Fibroblast of villous mesenchyme (primary cell): ENCODE measurements at regions not wholly inside any gene's neighbourhood (a gene's known extent, or its start where the extent isn't known, plus 50 kb on each side); places are given as distances from the start of the nearest gene placed in this dataset.
"Not testable (repeated sequence)": the region's sequence is repeated elsewhere in the genome, so short reads cannot be mapped to it uniquely, and the experiment has no call there.

ENCODE experiments used
- DNase-seq: peaks from one replicate; pipeline ENCODE4 v3.0.0-alpha.2; 2010; ENCODE audit warnings: low read depth
- H3K4me3 ChIP-seq: 2 replicates; pipeline ENCODE4 v1.5.1; 2011; ENCODE audit warnings: low read depth, mild to moderate bottlenecking, low read length
- CTCF ChIP-seq: IDR thresholded peaks from 2 replicates; pipeline ENCODE4 v1.5.1; 2012; ENCODE audit warnings: low read depth, mild to moderate bottlenecking, low read length; ENCODE audit not compliant: insufficient read depth

DNA sequence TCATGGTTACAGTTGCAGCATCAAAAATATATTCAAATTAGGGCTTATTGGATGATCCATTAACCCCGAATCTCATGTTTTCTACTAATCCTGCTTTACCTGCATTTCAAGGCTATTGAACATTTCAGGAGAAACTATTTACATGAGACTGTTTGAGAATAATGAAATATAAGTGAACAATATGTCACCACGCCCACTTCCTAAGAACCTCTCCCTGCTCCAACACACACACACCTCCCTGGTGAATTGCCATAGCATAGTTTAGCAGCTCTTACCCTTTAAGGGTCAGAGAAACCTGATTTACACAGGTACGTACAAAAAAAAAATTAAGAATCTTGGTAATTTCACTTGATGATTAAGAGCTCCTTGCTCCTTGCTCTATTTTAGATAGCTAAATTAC, 113.4 kb downstream of the ANXA5 start:
- no peak for DNase-seq
- H3K4me3 ChIP-seq, result no peak overlapping the region
- TF ChIP-seq CTCF, result no peak

GRCh38 chr4:121582296-121582695, 114.5 kb downstream of the ANXA5 start:
- no peak for DNase-seq
- no peak for TF ChIP-seq CTCF
- no peak overlapping the region for H3K4me3 ChIP-seq

DNA sequence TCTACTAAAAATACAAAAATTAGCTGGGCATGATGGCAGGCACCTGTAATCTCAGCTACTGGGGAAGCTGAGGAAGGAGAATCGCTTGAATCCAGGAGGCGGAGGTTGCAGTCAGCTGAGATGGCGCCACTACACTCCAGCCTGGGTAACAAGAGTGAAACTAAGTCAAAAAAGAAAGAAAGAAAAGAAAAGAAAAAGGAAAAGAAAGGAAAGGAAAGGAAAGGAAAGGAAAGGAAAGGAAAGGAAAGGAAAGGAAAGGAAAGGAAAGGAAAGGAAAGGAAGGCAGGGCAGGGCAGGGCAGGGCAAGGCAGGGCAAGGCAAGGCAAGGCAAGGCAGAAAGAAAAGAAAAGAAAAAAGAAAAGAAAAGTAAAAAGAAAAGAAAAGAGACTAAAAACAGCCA, 121.4 kb downstream of the ANXA5 start:
- not testable (repeated sequence) for DNase-seq

GRCh38 chr4:121574618-121575017, 122.2 kb downstream of the ANXA5 start:
- DNase-seq, result no peak
- no peak for TF ChIP-seq CTCF
- H3K4me3 ChIP-seq, result no peak overlapping the region

More for the DNA sequence above, 121.4 kb downstream of the ANXA5 start:
- H3K4me3 ChIP-seq, result not testable (repeated sequence)

DNA sequence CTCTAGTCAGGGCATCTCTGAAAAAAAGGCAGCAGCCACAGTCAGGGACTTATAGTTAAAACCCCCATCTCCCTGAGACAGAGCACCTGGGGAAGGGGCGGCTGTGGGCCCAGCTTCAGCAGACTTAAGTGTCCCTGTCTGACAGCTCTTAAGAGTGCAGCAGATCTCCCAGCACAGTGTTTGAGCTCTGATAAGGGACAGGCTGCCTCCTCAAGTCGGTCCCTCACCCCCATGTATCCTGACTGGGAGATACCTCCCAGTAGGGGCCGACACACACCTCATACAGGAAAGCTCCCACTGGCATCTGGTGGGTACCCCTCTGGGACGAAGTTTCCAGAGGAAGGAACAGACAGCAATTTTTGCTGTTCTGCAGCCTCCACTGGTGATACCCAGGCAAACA, 129.0 kb downstream of the ANXA5 start:
- no peak for DNase-seq
- no peak overlapping the region for H3K4me3 ChIP-seq
- TF ChIP-seq CTCF, result no peak

DNA sequence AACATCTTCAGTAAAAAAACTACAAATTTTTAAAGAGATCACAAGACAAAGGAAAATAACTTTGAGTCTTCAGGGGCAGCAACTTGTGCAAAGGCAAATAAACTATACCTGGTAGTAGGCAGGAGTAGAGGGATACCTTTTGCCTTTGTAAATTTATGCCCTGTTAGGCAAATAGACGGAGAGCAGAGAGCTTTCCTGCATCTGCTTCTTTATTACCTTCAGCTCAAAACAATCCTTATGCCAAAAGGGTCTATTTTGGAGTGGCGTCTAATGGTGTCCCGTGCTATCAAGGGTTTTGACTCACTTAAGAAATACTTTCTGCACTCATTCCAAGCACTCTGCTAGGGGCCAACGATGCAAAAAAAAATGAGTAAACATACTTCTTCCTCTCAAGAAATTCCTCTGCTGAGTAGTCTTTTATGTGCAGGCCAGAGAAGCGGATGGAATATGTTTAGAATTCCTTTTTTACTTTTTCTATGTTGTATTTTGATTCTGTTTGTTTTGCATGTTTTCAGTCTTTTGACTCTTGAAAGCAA, 131.9 kb downstream of the ANXA5 start:
- DNase-seq, result peak; percentile 57
- H3K4me3 ChIP-seq, result no peak overlapping the region
- no peak for TF ChIP-seq CTCF

- DNase-seq, result no peak
- no peak for TF ChIP-seq CTCF
- no peak overlapping the region for H3K4me3 ChIP-seq
These were observed 134.0 kb downstream of the ANXA5 start for GRCh38 chr4:121562811-121563210.
